HG02943 (cell line): ENCODE measurements at regions not wholly inside any gene's neighbourhood (a gene's known extent, or its start where the extent isn't known, plus 50 kb on each side); places are given as distances from the start of the nearest gene placed in this dataset.
"Not testable (repeated sequence)": the region's sequence is repeated elsewhere in the genome, so short reads cannot be mapped to it uniquely, and the experiment has no call there.

ENCODE experiments used
- ATAC-seq: cut with Tn5 transposase; IDR thresholded peaks from one replicate; pipeline ENCODE4 v1.9.1; 2021; ENCODE audit warnings: mild to moderate bottlenecking, low read depth, moderate library complexity; ENCODE audit not compliant: unreplicated experiment

DNA sequence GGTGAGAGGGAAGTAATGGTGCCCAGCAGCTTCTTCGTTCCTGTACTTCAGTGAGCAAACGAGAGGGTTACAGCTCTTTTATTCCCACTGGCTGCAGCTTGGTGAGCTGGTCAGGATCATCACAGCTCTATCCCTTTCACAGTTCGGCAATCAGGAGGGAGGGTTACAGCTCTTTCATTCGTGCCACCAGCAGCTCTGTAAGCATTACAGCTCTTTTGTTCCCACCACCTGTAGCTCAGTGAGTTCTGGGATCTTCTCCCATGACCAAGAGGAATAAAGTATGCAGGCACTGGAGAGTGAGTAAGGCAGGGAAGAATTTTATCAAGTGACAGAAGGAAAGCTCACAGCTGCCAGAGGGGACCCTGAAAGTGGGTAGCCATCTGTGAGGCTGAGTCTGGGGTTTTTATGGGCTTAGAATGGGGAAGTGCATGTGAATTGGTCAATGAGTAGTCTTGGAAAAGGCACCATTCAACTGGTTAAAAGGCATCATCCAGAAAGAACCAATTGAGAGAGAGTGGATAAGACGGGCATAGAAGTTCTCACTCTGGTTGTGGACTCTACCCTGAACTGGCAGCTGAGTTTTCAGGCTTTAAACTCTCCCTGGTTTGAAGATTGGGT, 123.7 kb downstream of the COX18 start:
- no peak for ATAC-seq

DNA sequence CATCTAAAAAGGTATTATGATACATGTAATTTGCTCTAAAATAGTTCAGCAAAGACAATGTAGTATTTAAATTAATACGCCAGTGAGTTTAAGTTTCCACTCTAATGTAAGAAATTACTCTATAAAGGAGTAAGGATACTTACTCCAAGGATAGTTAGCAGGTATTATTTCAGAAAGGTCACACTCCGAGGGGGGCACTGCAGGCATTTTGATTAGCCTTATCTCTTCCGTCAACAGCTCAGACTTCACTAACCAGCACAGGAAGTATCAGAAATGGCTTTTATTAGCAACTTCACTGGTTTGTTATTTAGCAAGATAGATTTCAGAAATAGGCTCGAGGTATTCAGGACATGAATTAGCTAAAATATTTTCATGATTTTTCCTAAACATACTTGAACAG, 127.0 kb downstream of the COX18 start:
- ATAC-seq = no peak

DNA sequence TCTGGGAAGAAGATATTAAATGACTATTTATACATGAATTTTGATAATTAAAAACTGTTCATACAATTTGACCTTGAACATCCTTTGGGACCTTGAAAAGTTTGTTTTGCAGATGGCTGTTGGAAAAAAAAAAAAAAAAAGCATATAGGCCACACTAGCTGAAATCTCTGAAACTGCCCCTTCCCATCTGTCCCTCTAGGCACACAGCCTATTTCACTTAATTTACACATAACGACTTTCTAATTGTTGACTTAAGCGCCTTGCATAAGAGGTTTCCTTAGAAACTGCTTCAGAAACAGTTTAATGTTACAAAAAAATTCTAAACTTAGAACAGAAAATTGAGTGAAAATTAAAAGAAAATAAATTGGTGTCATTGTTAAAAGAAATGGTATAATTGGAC, 131.0 kb downstream of the COX18 start:
- no peak for ATAC-seq

DNA sequence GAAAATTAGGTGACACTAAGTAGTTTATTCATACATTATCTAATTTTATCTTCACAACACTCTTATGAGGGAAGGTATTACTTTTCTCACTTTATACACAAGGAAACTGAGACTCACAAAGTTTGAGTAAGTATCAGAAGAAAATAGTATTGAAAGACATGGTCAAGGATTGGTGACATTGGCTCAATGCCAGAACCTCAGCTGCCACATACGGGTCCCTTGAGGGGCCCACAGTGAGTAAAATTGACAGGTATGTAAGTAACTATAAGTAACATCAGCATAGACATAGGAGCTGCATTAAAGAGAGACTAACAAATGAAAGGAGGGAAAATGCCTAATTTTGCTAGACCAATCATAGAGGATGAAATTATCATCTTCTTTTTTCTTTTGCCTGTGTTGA, 134.1 kb downstream of the COX18 start:
- no peak for ATAC-seq

- no peak for ATAC-seq
These were observed 136.5 kb downstream of the COX18 start for GRCh38 chr4:72933029-72933428.

GRCh38 chr4:72931346-72931745, 138.2 kb downstream of the COX18 start:
- ATAC-seq = no peak

- not testable (repeated sequence) for ATAC-seq
These were observed 139.8 kb downstream of the COX18 start for GRCh38 chr4:72929596-72930274.

- ATAC-seq = no peak
These were observed 144.7 kb downstream of the COX18 start for GRCh38 chr4:72924814-72925213.

DNA sequence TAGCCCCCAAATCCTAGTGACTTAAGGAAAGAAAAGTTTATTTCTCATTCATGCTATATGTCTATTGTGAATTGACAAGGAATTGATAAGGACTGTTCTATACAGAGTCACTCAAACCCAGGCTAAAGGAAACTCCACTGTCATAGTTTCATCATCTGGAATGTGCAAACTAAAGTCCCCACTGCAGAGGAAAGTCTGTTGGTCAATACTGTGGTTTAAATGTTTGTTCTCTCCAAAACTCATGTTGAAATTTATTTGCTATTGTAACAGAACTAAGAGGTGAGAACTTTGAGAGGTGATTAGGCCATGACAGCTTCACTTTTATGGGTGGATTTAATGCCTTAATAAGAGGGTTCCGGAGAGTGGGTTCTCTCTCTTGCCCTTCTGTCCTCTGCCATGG, 149.6 kb downstream of the COX18 start:
- no peak for ATAC-seq

DNA sequence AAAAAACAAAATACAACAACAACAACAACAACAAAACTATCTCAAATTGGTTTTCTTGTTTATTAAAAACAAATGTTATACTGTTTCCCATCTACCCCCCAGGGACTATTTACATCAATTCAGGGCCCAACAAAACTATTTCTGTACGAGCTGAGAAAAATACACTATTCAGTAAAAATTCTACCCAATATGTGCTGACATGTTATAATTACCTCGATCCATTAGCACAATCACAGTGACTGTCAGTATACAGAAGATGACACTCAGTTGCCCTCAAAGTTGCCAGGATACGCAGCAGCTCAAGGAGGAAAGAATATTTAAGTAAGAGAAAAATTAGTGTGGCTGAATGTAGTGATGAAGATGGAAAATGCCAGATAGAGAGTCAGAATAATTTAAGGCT, 150.1 kb downstream of the COX18 start:
- ATAC-seq = no peak

- no peak for ATAC-seq
These were observed 151.2 kb downstream of the COX18 start for GRCh38 chr4:72918362-72918761.

GRCh38 chr4:72911316-72911715, 158.2 kb downstream of the COX18 start:
- no peak for ATAC-seq

DNA sequence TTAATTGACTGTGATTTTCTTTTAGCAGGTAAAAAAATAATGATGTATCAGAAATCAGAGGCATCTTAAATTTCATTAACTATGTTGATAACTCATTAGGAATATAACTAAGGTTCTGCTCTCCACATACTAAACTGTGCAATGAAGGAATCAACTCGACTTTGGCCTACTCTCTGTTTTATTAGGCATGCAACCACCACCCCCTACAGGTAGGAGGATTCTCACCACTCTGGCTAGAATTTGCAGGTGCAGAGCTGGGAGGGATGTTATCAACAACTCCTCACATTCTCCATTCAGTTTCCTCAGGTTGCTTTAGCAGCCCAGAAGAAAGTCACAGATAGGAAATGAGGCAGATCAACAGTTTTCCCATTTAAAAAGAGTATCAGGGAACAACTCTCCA, 160.1 kb downstream of the COX18 start:
- no peak for ATAC-seq

- no peak for ATAC-seq
These were observed 167.2 kb downstream of the COX18 start for GRCh38 chr4:72902354-72902753.

DNA sequence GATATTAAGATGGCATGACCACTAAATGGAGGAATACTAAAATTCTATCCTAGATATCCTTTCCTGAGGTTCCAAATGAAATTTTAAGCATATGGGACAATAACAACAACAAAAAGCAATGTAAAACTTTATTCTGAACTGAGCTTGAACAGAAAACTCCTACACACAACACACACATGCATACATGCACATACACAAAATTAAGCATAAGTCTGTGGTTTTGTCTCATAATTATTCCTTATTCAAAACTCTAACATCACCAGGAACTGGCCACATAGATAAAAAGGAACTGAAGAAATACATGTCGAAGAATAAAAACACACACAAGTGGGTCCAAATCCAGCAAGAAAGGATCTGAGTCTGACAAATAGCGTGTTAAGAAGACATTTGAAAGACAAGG, 168.0 kb downstream of the COX18 start:
- ATAC-seq = no peak

DNA sequence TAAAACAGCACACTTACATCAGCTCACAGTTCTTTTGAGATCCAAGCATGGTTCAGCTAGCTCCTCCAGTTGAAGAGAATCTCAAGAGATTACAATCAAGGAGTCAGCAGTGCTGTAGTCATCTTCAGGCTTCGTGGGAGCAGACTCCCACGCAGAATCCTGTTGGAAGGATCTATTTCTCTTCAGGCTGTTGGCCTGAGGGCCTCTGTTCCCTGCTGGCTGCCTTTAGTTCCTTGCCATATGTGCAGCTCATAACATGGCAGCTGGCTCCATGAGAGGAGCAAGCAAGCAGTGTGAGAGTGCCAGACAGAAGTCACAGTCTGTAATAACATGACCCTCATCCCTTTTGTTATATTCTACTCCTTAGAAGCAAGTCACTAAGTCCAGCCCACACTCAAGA, 168.6 kb downstream of the COX18 start:
- no peak for ATAC-seq

GRCh38 chr4:72899621-72900020, 169.9 kb downstream of the COX18 start:
- ATAC-seq = no peak

- ATAC-seq = no peak
These were observed 170.3 kb downstream of the COX18 start for GRCh38 chr4:72899214-72899613.

DNA sequence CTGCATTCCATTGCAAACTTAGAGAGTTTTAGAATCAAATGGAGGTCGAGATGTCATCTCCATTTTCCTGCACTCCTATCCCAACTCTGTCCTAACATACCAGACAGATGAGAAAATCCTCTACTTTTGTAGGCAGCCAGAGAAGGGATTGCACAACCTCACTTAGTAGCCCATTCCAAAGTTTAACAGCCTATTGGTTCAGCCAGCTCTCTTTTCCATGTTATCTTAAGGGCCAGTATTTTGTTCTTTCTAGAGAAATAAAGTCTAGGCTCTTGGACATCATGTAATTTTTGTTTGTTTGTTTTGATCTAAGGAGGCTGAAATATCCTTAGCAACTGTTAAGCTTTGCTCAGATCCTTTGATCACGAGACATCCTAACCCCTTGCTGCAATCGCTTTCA, 173.0 kb downstream of the COX18 start:
- no peak for ATAC-seq

DNA sequence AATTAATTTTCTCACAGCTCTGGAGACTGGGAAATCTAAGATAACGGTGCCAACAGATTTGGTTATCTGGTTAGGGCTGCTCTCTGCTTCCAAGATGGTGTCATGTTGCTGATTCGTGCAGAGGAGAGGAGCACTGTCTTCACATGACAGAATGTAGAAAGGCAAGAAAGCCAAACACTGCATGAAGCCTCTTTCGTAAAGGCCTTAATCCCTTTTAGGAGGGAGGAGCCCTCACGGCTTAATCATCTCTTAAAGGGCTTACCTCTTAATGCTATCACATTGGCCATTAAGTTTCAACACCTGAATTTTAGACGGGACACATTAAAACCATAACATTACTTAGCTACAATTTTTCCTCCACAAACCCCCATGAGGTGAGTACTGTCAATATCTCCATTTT, 174.1 kb downstream of the COX18 start:
- ATAC-seq = no peak

GRCh38 chr4:72893354-72894066, 176.0 kb downstream of the COX18 start:
- ATAC-seq = no peak

GRCh38 chr4:72888331-72888730, 181.2 kb downstream of the COX18 start:
- ATAC-seq = no peak
